Embryonic facial prominence (tissue), 1 donor: ENCODE measurements at regions not wholly inside any gene's neighbourhood (a gene's known extent, or its start where the extent isn't known, plus 50 kb on each side); places are given as distances from the start of the nearest gene placed in this dataset.

Experiments used
- DNase-seq: peaks from one replicate; pipeline ENCODE4 v3.0.0-alpha.2; 2016; ENCODE audit errors: extremely low spot score

DNA sequence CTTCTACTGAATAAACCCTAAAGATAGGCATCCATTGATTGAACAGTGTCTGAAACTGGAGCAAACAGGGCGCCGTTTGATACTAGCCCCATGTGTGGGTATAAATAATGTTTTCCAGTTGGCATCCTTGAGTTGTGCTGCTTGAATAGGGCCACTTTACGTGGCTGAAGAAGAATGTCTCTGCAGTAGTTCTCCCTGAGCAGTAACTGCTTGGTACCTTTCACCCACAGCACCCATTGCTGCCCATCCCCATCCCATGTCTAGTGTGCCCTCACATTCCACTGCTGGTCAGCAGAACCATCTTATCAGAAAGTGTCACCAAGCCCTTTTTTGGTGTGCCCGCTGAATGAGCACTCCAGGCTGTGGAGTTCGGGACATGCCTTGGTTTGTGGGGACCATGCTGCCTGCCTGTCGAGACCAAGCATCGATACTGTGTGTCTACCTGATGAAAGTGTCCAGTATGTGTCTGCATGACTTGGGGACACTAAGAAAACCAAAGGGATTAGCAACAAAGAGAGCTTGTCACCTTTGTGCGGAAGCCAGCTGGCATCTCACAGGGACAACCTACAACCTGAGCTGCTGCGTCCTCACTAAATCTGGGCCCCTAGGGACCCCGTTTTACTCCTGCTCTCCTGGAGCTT, 162.0 kb downstream of the TM9SF2 start:
- DNase-seq, result no peak

DNA sequence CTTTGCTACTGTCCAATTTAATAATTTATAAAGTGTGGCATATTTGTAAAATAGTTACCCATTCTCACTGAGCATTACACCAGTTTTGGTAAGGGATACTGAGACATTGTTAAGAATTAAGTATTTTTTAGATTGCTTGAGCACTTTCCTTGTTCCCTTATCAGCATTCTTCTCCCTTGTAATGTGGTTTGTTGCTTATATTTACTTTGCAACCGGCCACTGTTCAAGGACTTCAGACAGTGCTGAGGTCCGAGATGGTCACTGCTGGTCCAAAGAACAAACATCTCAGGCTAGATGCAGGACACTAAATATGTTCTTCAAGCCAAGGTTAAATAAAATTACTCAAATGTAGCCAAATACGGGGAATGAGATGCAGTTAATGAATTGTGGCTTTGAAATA, 161.4 kb downstream of the TM9SF2 start:
- DNase-seq, result no peak

DNA sequence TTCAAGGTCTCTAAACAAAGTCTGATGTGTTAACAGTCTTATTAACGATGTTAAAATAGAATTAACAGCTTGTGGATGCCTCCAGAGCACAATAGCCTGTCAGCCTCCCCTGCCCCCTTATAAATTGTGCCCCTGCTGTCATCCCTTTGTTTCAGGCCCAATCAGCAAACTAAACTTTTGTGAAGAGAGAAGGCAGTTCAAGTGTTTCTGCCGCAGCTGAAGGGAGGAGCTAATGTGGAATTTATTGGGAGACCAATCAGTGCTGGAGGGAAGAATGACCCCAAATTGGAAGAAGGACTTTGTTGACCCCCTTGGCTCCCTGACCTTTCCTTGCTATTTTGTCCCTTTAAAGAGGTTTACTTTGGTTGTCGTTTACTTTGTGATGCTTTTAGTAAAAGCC, 160.5 kb downstream of the TM9SF2 start:
- no peak for DNase-seq

DNA sequence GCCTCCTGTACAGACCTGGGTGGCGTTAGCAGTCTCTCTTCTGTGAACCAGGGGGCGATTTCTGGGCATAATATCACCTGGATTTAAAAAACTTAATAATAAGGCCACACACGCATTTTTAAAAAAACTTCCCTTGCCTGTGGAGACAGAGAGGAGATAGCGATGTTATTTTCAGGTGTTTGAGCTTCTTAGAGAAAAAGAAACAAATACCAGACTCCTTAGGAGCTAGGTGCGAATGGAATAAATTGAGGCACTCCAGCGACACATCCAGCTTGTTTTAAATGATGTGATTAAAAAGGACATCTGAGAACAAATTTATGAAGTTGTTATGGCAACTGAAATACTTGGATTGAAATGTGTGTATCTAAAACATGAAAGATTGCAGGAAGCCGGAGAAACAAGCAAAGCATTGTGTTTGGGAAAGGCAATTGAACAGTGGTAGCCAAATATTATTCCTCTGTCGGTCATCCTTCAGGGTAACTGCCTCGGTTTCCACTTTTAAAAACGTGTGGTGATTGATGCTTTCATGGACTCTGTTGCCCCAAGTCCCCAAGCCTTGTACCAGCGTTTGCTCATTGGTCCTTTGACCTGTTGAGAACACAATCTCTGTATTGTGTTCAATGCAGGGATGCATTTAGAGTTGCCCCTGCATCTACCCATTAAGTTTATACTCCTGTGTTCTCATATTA, 158.7 kb downstream of the TM9SF2 start:
- no peak for DNase-seq

DNA sequence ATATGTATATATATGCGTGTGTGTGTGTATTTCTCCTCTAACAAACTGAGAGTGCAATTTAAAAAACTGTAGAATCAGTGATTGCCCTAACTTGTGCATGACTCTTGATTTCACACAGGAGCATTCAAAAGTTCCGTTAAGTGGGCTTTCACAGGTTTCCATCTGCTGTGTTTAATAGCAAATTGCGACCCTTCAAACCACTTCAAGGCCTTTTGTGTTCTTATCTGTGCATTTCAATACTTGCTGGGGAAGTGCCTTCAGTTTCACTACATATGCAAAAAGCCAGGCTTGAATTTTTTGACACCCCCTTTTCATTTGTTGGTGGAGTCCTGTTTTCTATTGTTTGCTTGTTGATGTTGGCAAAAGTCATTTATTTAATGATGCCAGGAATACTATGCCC, 158.0 kb downstream of the TM9SF2 start:
- DNase-seq, result no peak

DNA sequence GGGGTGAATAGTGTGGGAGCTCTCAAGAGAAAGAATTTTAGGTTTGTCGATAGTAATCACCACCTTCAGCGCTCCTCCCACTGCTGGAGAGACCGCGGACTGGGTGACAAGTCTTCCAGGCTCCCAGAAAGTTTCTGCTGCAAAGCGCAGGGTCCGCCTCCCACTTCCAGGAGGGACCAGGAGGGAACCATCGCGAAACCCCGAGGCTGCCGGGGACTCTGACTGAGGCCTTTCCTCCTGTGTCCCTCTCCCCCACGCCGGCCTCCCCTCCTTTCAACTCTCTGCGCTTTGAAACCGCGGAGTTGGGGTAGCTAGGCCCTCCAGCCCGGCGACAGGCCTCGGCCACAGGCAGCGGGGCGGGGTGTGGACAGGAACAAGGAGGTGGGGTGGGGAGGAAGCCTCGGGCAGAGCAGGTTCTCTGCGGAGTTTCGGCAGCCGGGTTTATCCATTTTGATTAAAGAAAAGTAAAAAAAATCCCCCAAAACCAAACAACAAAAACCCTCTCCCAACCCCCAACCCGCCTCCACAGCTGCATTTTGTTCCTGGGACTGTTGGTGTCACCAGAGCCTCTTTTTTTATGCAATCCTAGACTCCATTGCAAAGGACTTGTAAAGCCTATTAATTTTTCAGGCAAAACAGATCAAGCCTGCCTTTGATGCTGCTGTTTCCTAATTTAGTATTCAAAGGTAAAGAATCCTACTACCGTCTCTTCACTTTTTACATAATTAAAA, 157.2 kb downstream of the TM9SF2 start:
- DNase-seq, result peak; percentile 71

DNA sequence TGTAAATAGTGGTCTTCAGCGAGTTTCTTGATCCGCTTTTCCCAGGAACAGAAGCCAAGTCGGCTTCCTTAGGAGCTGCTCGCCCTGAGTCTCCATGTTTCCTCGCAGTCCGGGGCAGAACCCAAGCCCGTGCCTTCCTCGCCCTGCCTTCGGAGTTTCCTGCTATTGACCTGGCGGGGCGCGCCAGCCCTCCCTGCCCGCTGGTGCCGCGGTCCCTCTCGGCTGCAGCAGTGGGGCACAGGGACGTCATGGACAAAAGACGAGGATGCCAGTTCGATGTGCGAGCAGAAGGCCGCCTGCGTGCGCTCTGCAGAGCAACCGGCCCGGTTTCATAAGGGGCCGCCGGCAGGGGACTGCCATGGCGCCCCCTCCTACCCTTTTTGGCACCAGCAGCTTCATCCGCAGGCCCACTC, 156.6 kb downstream of the TM9SF2 start:
- DNase-seq, result no peak

DNA sequence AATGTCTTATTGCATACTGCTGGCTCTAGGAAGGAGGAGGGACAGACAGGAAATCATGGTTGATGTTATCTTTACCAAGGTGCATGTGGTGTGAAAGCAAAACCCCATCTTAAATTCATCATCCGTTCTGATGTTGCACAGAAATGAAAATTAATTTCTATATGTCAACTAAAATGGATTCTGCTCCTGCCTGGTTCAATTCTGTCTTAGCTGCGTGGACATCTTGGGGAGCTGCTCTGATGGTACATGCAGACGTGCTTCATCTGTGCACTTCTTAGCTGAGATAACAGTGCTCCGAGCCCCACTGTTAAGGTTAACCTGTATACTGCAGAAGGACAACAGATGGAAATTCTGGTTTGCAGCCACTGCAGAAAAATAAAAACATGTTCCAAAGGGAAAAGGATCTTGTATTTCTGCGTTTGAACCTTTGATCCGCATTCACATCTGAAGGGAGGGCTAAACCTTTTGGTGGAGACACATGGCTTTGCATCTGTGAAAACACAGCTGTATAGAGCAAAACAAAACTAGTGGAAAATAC, 155.6 kb downstream of the TM9SF2 start:
- no peak for DNase-seq

DNA sequence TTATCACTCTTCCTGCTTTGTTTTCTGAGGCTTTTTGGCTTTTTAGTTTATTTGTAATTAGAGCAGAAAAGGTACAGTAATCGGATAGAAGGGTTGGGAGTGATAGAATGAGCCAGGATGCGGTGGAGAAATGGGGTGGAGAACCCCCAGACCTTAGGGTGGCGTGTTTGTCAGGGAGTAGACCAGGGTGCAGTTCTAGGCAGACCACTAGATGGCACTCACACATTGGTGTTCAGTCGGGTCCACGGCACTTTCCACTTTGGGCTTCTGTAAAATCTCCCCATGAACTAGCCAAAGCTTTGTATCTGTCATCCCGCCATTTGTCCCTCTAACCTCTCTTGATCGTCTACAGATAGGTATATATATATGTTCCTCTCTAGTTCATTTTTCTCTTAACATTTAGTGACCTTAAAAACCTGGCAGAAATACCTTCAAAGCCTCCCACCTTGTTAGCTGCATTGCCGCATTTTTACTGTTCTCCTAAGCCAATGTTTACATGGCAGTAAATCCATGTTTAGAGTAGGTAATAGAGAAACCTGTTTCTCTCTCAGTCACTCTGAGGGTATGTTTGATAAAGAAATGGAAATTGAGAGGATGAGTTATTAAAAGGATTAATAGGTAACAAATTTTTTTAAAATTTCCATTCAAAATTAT, 154.9 kb downstream of the TM9SF2 start:
- peak; percentile 66 for DNase-seq

DNA sequence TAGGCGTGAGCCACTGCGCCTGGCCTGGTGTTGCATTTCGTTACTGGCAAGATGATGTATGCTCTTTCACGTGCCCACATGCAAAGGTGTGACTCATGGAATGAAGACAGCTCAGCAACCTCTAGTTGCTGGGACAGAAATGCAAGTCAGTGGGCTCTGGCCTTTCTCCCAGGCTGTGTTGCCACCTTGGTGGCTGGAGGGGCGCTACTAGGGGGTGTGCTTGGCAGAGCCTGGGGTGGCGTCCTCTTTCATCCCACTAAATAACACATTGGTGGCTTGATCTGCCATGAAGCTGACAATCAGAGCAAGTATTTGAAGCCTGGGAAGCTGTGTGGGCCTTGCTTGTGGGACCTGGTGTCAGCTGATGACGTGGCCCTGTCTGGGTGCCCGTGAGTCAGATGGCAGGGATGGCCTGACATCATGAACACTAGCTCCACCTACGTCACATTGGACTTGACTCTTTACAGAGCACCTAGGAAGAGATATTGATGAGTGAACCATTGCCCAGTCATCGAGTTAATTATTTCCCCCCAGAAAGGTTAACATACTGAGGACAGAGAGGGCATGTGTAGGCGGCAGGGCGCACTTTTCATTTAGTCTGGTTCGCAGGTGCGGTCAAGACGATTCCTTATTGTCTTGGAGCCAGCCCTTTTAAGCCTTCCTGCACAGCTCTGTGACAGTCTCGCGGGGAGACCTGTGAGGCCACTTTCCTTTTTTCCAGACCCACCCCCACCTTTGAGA, 154.2 kb downstream of the TM9SF2 start:
- no peak for DNase-seq

DNA sequence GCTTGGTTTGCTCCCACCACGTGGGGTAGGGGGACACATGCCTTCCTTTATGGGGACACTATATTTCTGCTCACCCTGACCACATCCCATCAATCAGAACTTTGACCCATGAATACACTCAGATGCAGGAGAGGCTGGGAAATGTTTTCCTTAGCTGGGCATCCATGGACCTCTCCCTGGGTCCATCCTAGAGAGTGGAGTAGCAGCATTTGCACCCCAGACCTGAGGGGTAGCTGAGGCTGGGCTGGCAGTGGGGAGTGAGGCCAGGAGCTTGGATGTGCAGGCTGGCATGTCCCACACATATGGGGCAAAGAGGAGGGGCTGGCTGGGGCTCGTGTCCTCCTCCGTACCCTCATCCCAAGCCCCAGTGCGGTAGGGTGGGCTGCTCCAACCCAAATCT, 152.8 kb downstream of the TM9SF2 start:
- DNase-seq, result no peak

DNA sequence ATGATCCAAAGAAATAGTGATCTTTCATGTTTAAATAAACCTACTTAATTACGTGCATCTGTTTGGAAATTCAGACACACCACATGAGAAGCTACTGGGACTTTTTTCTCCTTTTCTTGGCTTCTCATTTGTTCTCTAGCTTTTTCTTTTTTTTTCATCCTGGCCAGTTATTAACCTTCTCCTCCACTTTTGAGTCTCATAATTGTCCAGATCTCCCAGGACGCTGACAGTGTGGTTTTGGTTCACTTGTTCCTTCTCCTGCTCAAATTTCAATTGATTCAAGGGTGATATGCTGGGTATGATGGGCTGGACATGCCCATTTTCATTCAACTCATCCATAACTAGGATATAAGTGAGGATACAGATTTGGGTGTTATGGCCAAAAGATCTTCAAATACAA, 152.3 kb downstream of the TM9SF2 start:
- DNase-seq, result no peak

DNA sequence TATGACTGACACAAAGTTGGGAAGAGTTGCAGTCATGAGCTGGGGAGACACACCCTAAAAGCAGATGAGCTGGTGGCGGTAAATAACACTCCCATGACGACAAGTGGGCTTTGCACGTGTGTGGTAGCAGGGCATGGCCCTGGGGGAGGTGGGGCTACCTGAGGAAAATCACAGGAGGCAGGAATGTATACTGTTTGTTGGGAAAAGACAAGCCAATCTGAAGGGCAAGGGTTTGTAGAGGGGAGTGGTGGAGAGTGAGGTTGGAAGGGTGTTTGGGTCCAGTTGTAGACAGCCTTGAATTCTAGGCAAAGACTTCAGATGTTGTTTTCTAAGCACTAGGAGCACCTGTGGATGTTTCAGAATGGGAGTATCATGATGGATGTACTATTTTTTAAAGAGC, 151.6 kb downstream of the TM9SF2 start:
- no peak for DNase-seq

DNA sequence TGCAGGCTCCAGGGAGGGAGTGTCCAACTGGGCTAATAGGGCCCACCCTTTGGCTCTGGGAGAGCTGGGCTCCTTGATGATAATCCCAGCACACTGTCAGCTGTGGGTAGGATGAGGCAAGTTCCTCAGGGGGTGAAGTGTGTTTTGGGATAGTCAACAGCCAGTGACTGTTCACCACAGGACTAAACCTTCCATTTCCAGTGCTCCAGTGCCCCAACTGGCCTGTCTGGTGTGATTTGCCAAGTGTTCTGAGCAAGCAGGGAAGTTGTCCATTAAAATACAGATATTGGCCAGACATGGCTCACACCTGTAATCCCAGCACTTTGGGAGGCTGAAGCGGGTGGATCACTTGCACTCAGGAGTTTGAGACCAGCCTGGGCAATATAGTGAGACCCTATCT, 150.9 kb downstream of the TM9SF2 start:
- DNase-seq, result no peak

DNA sequence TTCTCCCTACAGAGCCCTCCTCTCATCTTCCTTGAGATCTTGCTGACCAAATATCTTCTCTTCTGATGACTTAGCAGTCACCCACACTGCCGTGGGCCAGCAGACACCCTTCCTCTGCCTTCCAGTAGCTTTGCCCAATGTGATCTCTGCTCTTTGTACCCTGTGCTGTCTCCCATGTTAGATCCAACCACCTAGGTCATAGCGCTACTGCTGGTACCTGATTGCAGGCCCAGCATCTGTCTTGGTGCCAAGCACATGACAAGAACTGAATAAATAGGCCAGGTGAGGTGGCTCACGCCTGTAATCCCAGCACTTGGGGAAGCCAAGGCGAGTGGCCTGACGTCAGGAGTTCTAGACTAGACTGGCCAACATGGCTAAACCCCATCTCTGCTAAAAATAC, 149.7 kb downstream of the TM9SF2 start:
- DNase-seq, result no peak

DNA sequence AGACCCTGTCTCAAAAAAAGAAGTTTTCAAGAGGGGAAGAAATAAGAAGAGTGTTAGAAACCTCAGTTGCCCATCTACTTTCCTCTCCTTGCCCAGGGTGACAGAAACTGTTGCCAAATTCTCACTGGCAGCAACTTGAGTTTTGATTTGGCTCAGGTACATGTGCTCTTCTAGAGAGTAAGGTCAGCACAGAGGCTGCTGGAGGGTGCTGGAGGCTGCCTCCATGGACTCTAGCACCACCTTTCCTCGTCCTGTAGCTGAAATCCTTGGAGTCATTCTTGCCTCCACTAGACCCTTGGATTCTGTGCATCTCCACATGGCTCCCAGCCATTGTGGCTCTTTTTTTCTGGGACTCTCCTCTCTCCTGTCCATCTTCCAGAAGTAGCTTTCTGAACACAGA, 149.1 kb downstream of the TM9SF2 start:
- no peak for DNase-seq

DNA sequence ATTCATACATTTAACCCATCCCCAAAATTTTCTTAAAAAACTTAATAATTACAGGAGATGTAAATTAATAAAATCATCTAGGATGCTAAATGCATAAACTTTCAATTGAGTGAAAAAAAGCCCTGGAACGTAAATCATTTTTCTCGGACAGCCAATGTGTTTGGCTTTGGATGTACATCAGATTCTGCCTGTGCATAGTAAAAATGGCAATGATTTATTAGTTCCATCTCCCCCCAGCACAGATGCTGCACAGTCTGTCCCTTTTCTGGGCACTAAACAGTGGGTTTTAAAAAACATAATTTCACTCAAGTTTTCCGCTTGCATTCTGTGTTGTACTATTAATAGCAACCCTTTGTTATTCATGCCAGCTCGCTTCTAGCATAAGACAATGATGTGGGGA, 147.7 kb downstream of the TM9SF2 start:
- no peak for DNase-seq

DNA sequence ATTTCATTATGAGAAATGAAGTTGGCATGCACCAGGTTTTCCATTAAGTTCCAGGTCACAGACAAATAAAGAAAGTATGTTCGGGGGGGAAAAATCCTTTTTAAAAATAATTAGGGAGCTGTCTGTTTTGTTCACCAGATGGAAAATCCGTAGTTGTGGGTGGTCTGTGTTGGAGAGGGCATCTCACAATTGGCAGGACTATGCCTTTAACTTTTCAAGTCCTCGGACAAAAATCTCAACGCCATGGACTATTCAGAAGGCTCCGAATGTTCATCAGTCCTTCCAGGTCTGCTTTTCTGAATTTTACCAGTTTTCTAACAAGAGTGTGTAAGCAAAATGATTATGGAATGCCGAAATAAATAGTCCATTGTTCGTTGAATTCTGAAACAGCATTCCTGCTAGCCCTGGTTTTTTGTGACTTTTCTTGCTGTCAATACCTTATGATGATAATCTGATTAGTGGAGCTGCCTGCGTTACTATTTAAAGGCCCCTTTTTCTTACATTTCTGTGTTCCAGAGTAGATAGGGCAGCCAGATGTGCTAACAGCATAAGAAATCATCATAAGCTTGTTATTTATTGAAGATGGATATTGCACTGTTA, 146.9 kb downstream of the TM9SF2 start:
- DNase-seq, result no peak

DNA sequence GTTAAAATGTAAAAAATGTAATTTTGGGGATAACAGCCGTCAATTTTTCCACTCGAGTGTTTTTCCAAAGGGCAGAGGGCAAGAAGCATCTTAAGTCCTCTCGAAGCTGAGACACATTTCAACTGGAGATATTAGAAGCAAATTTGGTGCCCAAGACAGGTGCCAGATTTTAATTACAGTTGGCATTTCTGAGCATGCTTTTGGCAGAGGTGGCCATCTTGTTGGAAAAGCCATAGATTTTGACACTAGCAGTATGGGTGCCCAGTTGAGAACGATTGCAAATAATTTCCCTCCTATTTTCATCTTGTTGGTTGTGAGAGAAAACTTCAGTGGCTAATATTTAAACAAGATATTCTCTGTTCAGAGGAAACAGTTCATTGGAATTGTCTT, 146.3 kb downstream of the TM9SF2 start:
- no peak for DNase-seq

DNA sequence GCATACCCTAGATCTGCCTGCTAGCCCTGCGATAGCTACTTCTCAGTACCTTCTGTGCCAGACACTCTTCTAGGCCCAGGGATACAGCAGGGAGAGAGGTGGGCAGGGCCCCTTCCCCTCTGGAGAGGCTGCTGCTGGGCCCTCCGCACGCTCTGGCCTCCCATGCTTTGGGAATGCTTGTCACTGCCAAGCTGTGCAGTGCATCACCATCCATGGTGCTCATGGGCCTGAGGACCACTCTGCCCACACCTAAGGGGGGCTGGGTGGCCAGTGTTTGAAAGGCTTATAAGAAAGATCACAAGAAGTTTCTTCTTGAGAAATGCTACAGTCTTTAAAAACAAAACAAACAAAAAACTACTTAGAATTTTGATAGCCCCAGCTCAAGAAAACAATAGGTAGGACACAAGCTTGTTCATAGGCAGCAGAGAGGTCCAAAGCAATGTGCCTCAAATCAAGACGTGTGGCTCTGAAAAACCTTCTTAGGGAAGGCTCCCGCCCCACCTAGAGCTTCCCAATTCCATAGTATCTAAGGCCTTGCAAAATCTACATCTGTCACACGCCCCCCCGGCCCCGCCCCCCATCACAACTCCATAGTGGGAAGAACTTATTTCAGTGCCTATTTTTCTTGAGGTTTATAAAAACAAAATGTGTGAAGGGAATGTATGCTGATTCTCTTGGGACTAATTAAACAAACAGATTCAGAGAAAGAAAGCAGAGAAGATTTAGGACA, 145.8 kb downstream of the TM9SF2 start:
- DNase-seq, result no peak

DNA sequence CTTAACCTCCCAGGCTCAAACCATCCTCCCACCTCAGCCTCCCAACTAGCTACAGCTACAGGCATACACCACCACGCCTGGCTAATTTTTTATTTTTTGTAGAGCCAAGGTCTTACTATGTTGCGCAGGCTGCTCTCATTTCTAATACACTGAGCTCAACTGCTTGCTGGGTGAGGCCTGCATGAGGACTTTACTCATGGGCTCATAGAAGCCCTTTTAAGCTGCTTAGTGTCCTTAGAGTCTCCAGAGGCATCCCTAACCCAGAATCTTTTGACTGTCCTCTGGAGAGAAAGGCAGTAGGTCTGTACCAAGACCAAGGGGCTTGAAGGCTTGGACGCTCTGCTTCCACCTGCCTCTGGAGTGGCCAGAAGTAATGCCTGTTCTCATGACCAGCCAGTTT, 141.6 kb downstream of the TM9SF2 start:
- DNase-seq, result no peak
